GM18519 (cell line): ENCODE measurements at regions not wholly inside any gene's neighbourhood (a gene's known extent, or its start where the extent isn't known, plus 50 kb on each side); places are given as distances from the start of the nearest gene placed in this dataset.

Experiments used
- ATAC-seq: cut with Tn5 transposase; IDR thresholded peaks from one replicate; pipeline ENCODE4 v1.9.1; 2021; ENCODE audit warnings: mild to moderate bottlenecking, moderate library complexity; ENCODE audit not compliant: unreplicated experiment, low FRiP score

- no peak for ATAC-seq
Measured at GRCh38 chr9:119027901-119028699, 341.1 kb downstream of the BRINP1 start.

GRCh38 chr9:119029886-119030285 is 339.3 kb downstream of the BRINP1 start:
- ATAC-seq: no peak

GRCh38 chr9:119033596-119033995 is 335.6 kb downstream of the BRINP1 start:
- no peak for ATAC-seq

- ATAC-seq: no peak
Measured at GRCh38 chr9:119036969-119037368, 332.3 kb downstream of the BRINP1 start.

GRCh38 chr9:119043996-119044395 is 325.2 kb downstream of the BRINP1 start:
- ATAC-seq: no peak

GRCh38 chr9:119044806-119045205 is 324.4 kb downstream of the BRINP1 start:
- ATAC-seq: no peak

GRCh38 chr9:119047513-119048307 is 321.5 kb downstream of the BRINP1 start:
- ATAC-seq: no peak

GRCh38 chr9:119050281-119050680 is 319.0 kb downstream of the BRINP1 start:
- ATAC-seq: no peak

- no peak for ATAC-seq
Measured at GRCh38 chr9:119052339-119053030, 316.8 kb downstream of the BRINP1 start.

GRCh38 chr9:119053070-119053469 is 316.2 kb downstream of the BRINP1 start:
- ATAC-seq: no peak

GRCh38 chr9:119060629-119061385 is 308.4 kb downstream of the BRINP1 start:
- no peak for ATAC-seq

GRCh38 chr9:119071636-119072035 is 297.6 kb downstream of the BRINP1 start:
- no peak for ATAC-seq

- no peak for ATAC-seq
Measured at GRCh38 chr9:119074017-119074416, 295.2 kb downstream of the BRINP1 start.

- no peak for ATAC-seq
Measured at GRCh38 chr9:119078015-119078414, 291.2 kb downstream of the BRINP1 start.

GRCh38 chr9:119083673-119084072 is 285.6 kb downstream of the BRINP1 start:
- ATAC-seq: no peak

GRCh38 chr9:119086590-119086989 is 282.6 kb downstream of the BRINP1 start:
- no peak for ATAC-seq

GRCh38 chr9:119088002-119088547 is 281.2 kb downstream of the BRINP1 start:
- no peak for ATAC-seq

- no peak for ATAC-seq
Measured at GRCh38 chr9:119091074-119091473, 278.2 kb downstream of the BRINP1 start.

- no peak for ATAC-seq
Measured at GRCh38 chr9:119092125-119092524, 277.1 kb downstream of the BRINP1 start.

- ATAC-seq: no peak
Measured at GRCh38 chr9:119094086-119094485, 275.1 kb downstream of the BRINP1 start.
